ENCODE measurements at regions not wholly inside any gene's neighbourhood (a gene's known extent, or its start where the extent isn't known, plus 50 kb on each side); places are given as distances from the start of the nearest gene placed in this dataset.

DNA sequence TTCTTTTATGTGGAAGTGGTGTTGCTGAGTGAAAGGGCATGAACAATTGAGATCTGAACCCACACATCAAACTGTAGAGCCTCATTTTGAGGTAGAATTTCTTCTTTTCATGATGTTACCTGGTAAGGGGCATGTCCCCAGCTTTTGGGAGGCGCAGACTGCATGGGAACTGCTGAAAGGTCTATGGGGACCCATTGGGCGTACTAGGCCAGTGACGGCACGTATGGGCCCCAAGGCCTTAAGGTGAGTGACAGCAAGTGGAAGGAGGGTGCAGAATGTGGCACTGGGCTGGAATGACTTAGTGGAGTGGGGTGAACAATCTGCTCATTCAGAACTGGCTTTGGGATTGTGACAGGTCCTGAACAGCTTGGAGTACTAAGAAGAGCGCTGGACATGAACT lies 123.6 kb upstream of the RGMA start:
- ChIA-PET POLR2A (no interaction called here), CTCF (no interaction called here)
- intact Hi-C loops (cut with micrococcal nuclease) = no loop called here
- DNase-seq = no peak
- H3K36me3 Mint-ChIP-seq (ENCODE audit: low read depth) = no peaks in the 10 kb centered on the region
- H3K27me3 Mint-ChIP-seq = no peaks in the 10 kb centered on the region
- no peaks in the 10 kb centered on the region for H3K4me1 Mint-ChIP-seq (ENCODE audit: low read depth)
- TF ChIP-seq, protein P1, sequence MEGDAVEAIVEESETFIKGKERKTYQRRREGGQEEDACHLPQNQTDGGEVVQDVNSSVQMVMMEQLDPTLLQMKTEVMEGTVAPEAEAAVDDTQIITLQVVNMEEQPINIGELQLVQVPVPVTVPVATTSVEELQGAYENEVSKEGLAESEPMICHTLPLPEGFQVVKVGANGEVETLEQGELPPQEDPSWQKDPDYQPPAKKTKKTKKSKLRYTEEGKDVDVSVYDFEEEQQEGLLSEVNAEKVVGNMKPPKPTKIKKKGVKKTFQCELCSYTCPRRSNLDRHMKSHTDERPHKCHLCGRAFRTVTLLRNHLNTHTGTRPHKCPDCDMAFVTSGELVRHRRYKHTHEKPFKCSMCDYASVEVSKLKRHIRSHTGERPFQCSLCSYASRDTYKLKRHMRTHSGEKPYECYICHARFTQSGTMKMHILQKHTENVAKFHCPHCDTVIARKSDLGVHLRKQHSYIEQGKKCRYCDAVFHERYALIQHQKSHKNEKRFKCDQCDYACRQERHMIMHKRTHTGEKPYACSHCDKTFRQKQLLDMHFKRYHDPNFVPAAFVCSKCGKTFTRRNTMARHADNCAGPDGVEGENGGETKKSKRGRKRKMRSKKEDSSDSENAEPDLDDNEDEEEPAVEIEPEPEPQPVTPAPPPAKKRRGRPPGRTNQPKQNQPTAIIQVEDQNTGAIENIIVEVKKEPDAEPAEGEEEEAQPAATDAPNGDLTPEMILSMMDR (IDR thresholded peaks at IDR 0.05) = no peak
- no peak overlapping the region for H3K27ac Mint-ChIP-seq
- ATAC-seq = no peak
- no peak overlapping the region for H3K4me3 Mint-ChIP-seq
- no peaks in the 10 kb centered on the region for H3K9me3 Mint-ChIP-seq

DNA sequence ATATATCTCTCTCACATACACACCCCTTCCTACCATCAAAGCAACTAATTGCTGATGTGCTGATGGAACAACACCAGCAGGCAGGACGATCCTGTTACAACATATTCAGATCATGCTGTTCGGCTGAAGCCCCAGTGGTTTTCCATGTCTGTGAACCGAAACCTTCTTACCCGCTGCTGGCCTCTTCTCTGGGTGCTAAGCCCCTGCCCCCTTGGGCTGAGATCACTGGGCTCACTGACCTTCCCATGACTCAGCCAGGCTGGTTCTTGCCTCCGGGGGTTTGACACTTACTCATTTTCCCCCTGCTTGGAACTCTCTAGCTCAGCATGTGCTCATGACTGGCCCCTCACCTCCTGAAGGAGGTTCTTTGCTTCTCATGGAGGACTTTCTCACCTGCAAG lies 122.0 kb upstream of the RGMA start:
- ATAC-seq (peak; percentile 39), DNase-seq (no peak)
- intact Hi-C loops (cut with micrococcal nuclease) = no loop called here

DNA sequence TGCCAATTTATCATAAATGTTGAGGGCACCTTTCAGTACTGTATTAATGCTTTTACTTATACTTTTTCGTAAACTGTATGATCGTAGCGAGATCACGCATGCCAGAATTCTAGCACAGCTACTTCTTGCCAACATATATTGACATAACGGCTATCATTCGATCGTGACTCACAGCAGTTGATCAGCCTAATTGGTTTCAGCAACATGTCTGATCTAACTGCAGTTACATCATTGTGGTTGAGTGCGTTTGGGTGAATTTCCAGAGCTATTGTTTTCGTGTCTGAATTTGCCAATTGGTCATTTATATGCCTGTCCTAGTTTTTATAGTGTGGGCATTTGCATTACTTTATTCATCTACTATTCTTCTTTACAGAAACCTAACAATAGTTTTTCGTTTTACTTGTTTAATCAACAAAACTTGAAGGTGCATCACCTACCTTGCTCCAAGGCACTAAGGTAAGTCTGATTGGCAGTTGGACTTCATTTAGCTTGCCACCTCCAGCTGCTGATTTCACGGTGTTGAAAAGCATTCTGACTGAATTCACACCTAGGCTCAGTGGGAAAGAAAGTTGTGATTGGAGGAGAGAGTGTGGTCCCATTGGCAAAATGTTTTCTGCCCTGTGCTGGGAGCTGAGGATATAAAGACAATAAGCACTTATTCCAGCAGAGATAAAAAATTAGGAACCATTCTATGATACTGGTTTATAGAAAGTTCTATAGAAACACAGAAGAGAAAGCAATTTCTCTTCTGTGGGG lies 120.9 kb upstream of the RGMA start:
- H3K4me3 Mint-ChIP-seq = no peak overlapping the region
- H3K4me1 Mint-ChIP-seq (ENCODE audit: low read depth) = no peaks in the 10 kb centered on the region
- no peaks in the 10 kb centered on the region for H3K9me3 Mint-ChIP-seq
- POLR2A ChIA-PET = no interaction called here
- CTCF ChIA-PET = no interaction called here
- ATAC-seq (no peak), DNase-seq (no peak)
- intact Hi-C loops (cut with micrococcal nuclease) = no loop called here
- no peaks in the 10 kb centered on the region for H3K36me3 Mint-ChIP-seq (ENCODE audit: low read depth)
- H3K27me3 Mint-ChIP-seq = peaks cover 1% of the 10 kb centered on the region
- TF ChIP-seq, protein P1 (IDR thresholded peaks at IDR 0.05) = no peak
- H3K27ac Mint-ChIP-seq = no peak overlapping the region

More for the DNA sequence above, 122.0 kb upstream of the RGMA start:
- CTCF ChIA-PET = no interaction called here
- Mint-ChIP-seq H3K36me3 (ENCODE audit: low read depth) (no peaks in the 10 kb centered on the region), H3K4me3 (no peak overlapping the region), H3K9me3 (no peaks in the 10 kb centered on the region), H3K27me3 (no peaks in the 10 kb centered on the region), H3K4me1 (ENCODE audit: low read depth) (no peaks in the 10 kb centered on the region), H3K27ac (no peak overlapping the region)
- POLR2A ChIA-PET = no interaction called here
- TF ChIP-seq, protein P1 (IDR thresholded peaks at IDR 0.05) = no peak

DNA sequence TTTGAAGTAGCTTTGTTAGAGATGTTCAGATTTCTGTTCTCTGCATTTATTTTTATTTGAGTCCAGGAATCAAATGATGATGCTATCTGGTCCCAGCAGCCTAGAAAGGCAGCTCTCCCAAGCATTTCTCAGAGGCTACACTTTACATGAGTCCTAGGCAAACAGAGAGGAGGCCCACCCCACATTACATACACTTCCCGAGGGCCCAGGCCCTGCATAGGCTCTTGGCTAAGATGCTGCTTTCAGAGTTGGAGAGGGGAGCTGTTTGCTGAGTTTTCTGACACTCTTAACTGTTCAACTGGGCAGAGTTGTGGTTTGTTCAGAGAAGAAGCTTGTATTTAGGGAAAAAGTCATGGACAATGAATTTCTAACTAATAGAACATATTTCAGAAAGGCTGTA lies 117.9 kb upstream of the RGMA start:
- Mint-ChIP-seq H3K36me3 (ENCODE audit: low read depth) (no peaks in the 10 kb centered on the region), H3K27ac (no peak overlapping the region), H3K4me3 (no peak overlapping the region), H3K9me3 (no peaks in the 10 kb centered on the region), H3K27me3 (peaks cover 1% of the 10 kb centered on the region), H3K4me1 (ENCODE audit: low read depth) (no peaks in the 10 kb centered on the region)
- TF ChIP-seq, protein P1 (IDR thresholded peaks at IDR 0.05) = no peak
- intact Hi-C loops (cut with micrococcal nuclease) = no loop called here
- CTCF ChIA-PET = interaction anchor here (1.1 kb wide), 1 partner anchor 119 kb away, joined by 4 read pairs; no protein-coding TSS in a partner anchor
- ATAC-seq = no peak
- POLR2A ChIA-PET = no interaction called here
- DNase-seq = no peak

DNA sequence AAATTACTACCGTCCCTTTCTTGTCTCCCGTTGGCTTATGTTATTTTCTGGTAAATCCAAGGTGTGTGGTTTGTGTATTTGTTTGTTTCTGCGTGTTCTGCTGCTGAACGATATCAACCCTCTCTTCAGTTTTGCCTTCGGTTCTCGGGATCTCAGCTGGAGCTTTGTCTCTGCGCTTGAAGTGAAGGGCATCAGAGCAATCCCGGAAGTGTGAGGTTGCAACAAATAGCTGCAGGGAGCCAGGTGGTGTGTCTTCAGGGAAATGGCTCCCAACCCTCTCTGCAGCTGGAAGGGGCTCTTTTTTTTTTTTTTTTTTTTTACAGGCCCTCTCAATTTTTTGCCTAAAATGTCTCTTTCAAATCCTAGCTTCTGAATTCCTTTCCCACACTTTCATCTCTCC lies 116.4 kb upstream of the RGMA start:
- no peaks in the 10 kb centered on the region for H3K9me3 Mint-ChIP-seq
- intact Hi-C loops (cut with micrococcal nuclease) = no loop called here
- H3K27me3 Mint-ChIP-seq = peaks cover 3% of the 10 kb centered on the region
- no peaks in the 10 kb centered on the region for H3K4me1 Mint-ChIP-seq (ENCODE audit: low read depth)
- ChIA-PET CTCF (no interaction called here), POLR2A (no interaction called here)
- DNase-seq (no peak), ATAC-seq (no peak)
- TF ChIP-seq, protein P1 (IDR thresholded peaks at IDR 0.05) = no peak
- no peak overlapping the region for H3K27ac Mint-ChIP-seq
- H3K36me3 Mint-ChIP-seq (ENCODE audit: low read depth) = no peaks in the 10 kb centered on the region
- no peak overlapping the region for H3K4me3 Mint-ChIP-seq
